ENCODE measurements at regions not wholly inside any gene's neighbourhood (a gene's known extent, or its start where the extent isn't known, plus 50 kb on each side); places are given as distances from the start of the nearest gene placed in this dataset.
A peak's percentile ranks its signal among the peaks of the same experiment; 100 is the strongest.

GRCh38 chr1:222886878-222887351, 72.1 kb downstream of the DISP1 start:
- no peaks in the 10 kb centered on the region for H3K36me3 ChIP-seq (ENCODE audit: low read depth)
- no peaks in the 10 kb centered on the region for H3K9me2 ChIP-seq (ENCODE audit: insufficient read depth)
- no peak overlapping the region for H3K4me3 ChIP-seq
- peaks cover 15% of the 10 kb centered on the region for H3K4me1 ChIP-seq (replicated peaks; ENCODE audit: insufficient read depth)
- no TSS peak for BruUV-seq (replicated peaks)
- CTCF ChIA-PET, result no interaction called here
- no peaks in the 10 kb centered on the region for H3K79me2 ChIP-seq (ENCODE audit: low read depth)
- H3F3A ChIP-seq (ENCODE audit: insufficient read depth, low read depth), result no peaks in the 10 kb centered on the region
- H3K27me3 ChIP-seq (ENCODE audit: insufficient read depth, low read depth), result no peaks in the 10 kb centered on the region
- no peak for DNase-seq
- no peak overlapping the region for H2AFZ ChIP-seq
- TF ChIP-seq EZH2 (IDR thresholded peaks at IDR 0.05; ENCODE audit: low read depth) (no peak), CTCF (conservative IDR thresholded peaks at IDR 0.05) (no peak)
- H3K27ac ChIP-seq, result no peak overlapping the region
- no peak overlapping the region for H3K4me2 ChIP-seq
- H3K9me3 ChIP-seq (ENCODE audit: insufficient read depth, low read depth), result no peaks in the 10 kb centered on the region
- POLR2A ChIA-PET (ENCODE audit: unreplicated experiment), result no interaction called here
- intact Hi-C loops (cut with micrococcal nuclease; ENCODE audit: unreplicated experiment), result no loop called here
- no peaks in the 10 kb centered on the region for H4K20me1 ChIP-seq (ENCODE audit: insufficient read depth)

GRCh38 chr1:222889440-222889839, 74.6 kb downstream of the DISP1 start:
- Histone ChIP-seq H4K20me1 (ENCODE audit: insufficient read depth) (no peaks in the 10 kb centered on the region), H2AFZ (no peak overlapping the region), H3F3A (ENCODE audit: insufficient read depth, low read depth) (no peaks in the 10 kb centered on the region), H3K9me3 (ENCODE audit: insufficient read depth, low read depth) (no peaks in the 10 kb centered on the region), H3K4me3 (no peak overlapping the region; the same call in 1 of the 2 replicates), H3K27me3 (ENCODE audit: insufficient read depth, low read depth) (no peaks in the 10 kb centered on the region), H3K27ac (peak overlapping the region; percentile 28; the same call in 1 of the 2 replicates), H3K4me2 (peak overlapping the region; percentile 51), H3K9me2 (ENCODE audit: insufficient read depth) (no peaks in the 10 kb centered on the region), H3K36me3 (ENCODE audit: low read depth) (no peaks in the 10 kb centered on the region), H3K79me2 (ENCODE audit: low read depth) (no peaks in the 10 kb centered on the region), H3K4me1 (replicated peaks; ENCODE audit: insufficient read depth) (peaks cover 15% of the 10 kb centered on the region)
- peak in 1 of 2 experiments; percentile 51 for DNase-seq
- POLR2A ChIA-PET (ENCODE audit: unreplicated experiment), result no interaction called here
- CTCF ChIA-PET, result no interaction called here
- intact Hi-C loops (cut with micrococcal nuclease; ENCODE audit: unreplicated experiment), result no loop called here
- BruUV-seq (replicated peaks), result no TSS peak
- TF ChIP-seq EZH2 (IDR thresholded peaks at IDR 0.05; ENCODE audit: low read depth), result no peak
- no peak for TF ChIP-seq CTCF (conservative IDR thresholded peaks at IDR 0.05)

GRCh38 chr1:222890716-222891115, 75.9 kb downstream of the DISP1 start:
- DNase-seq, result no peak
- Histone ChIP-seq H2AFZ (no peak overlapping the region), H3K27ac (no peak overlapping the region), H3K9me3 (ENCODE audit: insufficient read depth, low read depth) (no peaks in the 10 kb centered on the region), H3K79me2 (ENCODE audit: low read depth) (no peaks in the 10 kb centered on the region), H3K4me2 (no peak overlapping the region), H3F3A (ENCODE audit: insufficient read depth, low read depth) (no peaks in the 10 kb centered on the region), H3K4me3 (no peak overlapping the region), H3K27me3 (ENCODE audit: insufficient read depth, low read depth) (no peaks in the 10 kb centered on the region), H3K4me1 (replicated peaks; ENCODE audit: insufficient read depth) (peaks cover 15% of the 10 kb centered on the region), H3K36me3 (ENCODE audit: low read depth) (no peaks in the 10 kb centered on the region), H3K9me2 (ENCODE audit: insufficient read depth) (no peaks in the 10 kb centered on the region), H4K20me1 (ENCODE audit: insufficient read depth) (no peaks in the 10 kb centered on the region)
- ChIA-PET POLR2A (ENCODE audit: unreplicated experiment) (interaction anchor here (0.5 to 0.6 kb wide), 2 partner anchors 73 to 93 kb away, joined by 14 to 34 read pairs; no protein-coding TSS in a partner anchor), CTCF (no interaction called here)
- intact Hi-C loops (cut with micrococcal nuclease; ENCODE audit: unreplicated experiment), result no loop called here
- TF ChIP-seq EZH2 (IDR thresholded peaks at IDR 0.05; ENCODE audit: low read depth) (no peak), CTCF (conservative IDR thresholded peaks at IDR 0.05) (no peak)
- no TSS peak for BruUV-seq (replicated peaks)

All from PC-9 (cell line).